ENCODE measurements at regions not wholly inside any gene's neighbourhood (a gene's known extent, or its start where the extent isn't known, plus 50 kb on each side); places are given as distances from the start of the nearest gene placed in this dataset.

DNA sequence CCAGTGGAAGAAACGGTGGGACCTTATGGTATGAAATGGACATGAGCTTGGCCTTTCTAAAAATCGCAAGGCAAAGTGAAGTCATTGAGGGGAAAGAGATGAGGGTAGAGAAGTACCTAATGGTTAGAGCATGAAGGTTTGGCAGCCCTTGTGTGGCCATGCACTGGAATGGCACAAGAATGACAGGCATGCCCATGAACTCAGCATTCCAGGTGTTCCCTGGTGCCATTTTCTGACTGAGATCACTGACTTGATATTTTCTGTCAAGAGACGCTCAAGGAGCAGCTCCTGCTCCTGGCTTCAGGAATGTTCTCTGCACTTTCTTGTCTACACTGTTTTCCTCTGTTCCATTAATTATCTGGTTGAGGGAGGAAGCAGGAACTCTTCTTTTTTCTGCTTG is 225.0 kb upstream of the SLC10A2 start:
- TF ChIP-seq POLR2A (IDR thresholded peaks at IDR 0.05), result no peak
- TF ChIP-seq, protein P1, sequence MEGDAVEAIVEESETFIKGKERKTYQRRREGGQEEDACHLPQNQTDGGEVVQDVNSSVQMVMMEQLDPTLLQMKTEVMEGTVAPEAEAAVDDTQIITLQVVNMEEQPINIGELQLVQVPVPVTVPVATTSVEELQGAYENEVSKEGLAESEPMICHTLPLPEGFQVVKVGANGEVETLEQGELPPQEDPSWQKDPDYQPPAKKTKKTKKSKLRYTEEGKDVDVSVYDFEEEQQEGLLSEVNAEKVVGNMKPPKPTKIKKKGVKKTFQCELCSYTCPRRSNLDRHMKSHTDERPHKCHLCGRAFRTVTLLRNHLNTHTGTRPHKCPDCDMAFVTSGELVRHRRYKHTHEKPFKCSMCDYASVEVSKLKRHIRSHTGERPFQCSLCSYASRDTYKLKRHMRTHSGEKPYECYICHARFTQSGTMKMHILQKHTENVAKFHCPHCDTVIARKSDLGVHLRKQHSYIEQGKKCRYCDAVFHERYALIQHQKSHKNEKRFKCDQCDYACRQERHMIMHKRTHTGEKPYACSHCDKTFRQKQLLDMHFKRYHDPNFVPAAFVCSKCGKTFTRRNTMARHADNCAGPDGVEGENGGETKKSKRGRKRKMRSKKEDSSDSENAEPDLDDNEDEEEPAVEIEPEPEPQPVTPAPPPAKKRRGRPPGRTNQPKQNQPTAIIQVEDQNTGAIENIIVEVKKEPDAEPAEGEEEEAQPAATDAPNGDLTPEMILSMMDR (IDR thresholded peaks at IDR 0.05), result no peak
